ENCODE measurements at regions not wholly inside any gene's neighbourhood (a gene's known extent, or its start where the extent isn't known, plus 50 kb on each side); places are given as distances from the start of the nearest gene placed in this dataset.

DNA sequence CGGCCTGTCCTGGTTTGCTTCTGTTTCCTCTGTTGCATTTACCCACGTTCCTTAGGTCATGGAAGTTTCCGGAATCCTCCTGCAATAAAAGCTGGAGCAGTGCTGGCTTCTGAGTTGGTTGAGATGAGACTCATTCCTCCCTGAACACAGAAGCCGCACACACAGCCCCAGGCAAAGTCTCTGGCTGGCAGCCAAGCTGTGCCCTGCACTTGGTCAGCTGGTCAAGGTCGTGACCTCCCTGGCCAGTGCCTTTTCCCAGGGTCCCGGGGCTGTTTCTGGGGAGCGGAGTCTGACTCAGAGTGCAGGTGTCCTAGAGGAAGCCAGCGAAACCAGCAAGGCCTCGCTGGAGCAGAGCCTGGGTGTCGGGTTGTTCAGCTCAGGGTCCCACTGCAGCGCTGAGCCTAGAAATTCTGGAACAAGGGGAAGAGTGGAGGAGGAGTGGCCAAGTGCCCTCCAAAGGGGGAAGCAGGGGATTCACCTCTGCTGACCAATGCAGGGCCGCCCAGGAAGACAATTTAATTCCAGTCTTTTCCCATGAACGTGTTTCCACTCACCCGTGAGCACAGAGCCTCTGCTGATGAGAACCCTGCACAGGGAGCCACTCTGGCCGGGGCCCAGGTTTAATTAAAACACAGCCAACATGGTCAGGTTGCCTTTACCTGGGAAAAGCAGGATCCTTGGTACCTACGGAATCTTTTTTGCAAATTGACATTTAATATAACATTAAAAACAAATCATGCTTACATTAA, 245.5 kb upstream of the PPP2R2D start:
- no peak for DNase-seq

DNA sequence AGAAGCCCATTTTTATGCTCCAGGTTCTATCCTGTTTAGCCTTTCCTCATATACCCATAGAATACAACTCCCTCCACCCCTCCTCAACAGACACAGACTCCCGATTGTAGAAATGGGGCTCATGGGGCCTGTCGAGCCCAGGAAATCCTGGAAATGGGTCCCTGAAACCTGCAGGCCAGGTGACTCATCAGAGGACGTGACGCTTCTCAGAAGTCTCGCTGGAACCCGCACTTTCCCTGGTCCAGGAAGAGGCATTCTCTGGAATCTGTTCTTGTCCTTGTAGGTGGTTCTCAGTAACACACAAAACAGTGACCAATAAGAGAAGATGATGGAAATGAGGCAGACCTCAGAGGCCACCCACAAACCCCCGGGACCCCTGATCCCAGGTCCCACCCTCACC, 244.8 kb upstream of the PPP2R2D start:
- DNase-seq: no peak

GRCh38 chr10:131656431-131656841, 244.4 kb upstream of the PPP2R2D start:
- DNase-seq: no peak

- DNase-seq: no peak
Measured at GRCh38 chr10:131657318-131657984, 243.4 kb upstream of the PPP2R2D start.

GRCh38 chr10:131657985-131658330, 242.8 kb upstream of the PPP2R2D start:
- DNase-seq: no peak

GRCh38 chr10:131658476-131659110, 242.2 kb upstream of the PPP2R2D start:
- DNase-seq: no peak

GRCh38 chr10:131660427-131660826, 240.4 kb upstream of the PPP2R2D start:
- DNase-seq: no peak

GRCh38 chr10:131662851-131663250, 238.0 kb upstream of the PPP2R2D start:
- DNase-seq: no peak

DNA sequence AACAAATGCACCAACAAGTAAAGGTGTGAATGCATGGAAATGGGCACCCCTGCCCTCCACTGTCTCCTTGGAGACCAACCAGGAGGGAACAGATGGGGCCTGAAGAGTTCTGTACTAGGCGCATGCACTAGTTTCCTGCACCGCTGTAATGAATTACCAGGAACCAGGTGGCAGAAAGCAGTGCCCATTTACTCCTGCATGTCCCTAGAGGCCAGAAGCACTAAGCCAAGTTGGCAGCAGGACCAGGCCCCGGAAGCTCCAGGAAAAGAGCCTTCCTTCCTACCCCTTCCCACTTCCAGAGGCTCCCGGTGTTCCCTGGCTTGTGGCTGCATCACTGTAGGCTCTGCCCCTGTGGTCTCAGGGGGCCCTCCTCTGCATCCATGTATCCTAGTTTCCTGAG, 237.5 kb upstream of the PPP2R2D start:
- DNase-seq: no peak

DNA sequence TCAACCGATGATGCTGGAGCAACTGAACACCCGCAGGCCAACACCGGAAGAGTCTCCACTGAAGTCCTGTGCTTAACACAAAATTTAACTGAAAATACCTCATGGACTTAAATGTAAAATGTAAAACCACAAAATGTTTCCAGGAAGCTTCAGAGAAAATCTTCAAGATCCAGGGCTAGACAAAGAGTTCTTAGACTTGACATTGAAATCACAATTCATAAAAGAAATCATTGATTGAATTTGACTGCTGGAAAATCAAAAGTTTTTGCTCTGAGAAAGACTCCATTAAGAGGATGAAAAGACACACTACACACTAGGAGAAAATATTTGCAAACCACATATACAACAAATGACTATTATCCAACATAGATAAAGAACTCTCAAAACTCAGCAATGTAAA, 234.7 kb upstream of the PPP2R2D start:
- no peak for DNase-seq

DNA sequence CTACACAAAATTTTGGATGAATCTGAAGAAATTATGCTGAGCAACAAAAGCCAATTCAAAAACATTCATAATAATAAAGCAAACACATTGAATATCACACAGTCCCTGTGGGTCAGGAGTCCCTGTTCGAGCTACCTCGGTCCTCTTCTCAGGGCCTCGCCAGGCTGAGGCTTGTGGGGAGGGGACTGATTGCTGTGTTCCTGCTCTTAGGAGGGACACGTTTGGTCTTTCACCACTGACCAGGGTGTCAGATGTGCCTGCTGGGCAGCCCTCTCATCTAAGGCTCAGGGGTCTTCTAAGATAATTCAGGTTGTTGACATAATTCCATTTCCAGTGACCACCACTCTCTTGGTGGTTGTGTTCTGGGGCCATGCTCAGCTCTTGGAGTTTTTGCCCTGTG, 233.8 kb upstream of the PPP2R2D start:
- DNase-seq: no peak

- DNase-seq: no peak
Measured at GRCh38 chr10:131667561-131667960, 233.2 kb upstream of the PPP2R2D start.

DNA sequence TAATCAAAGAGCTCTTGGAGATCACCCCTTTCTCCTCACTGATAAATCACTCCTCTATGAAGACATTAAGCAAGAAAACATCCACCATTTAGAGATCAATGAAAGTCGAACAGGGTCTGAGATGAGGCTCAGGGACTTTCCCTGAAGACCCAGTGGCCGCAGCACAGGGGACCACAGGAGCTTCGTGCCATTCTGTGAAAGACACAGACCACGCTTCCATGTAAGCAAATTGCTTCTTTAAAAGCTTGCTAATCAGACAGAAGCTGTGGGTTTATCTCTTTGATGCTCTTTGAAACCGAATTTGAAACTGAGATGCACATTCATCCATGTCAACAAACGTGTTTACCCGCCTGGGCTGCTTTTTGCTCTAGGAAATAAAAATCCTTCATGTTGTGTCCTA, 231.9 kb upstream of the PPP2R2D start:
- no peak for DNase-seq

GRCh38 chr10:131669838-131670237, 231.0 kb upstream of the PPP2R2D start:
- DNase-seq: no peak

DNA sequence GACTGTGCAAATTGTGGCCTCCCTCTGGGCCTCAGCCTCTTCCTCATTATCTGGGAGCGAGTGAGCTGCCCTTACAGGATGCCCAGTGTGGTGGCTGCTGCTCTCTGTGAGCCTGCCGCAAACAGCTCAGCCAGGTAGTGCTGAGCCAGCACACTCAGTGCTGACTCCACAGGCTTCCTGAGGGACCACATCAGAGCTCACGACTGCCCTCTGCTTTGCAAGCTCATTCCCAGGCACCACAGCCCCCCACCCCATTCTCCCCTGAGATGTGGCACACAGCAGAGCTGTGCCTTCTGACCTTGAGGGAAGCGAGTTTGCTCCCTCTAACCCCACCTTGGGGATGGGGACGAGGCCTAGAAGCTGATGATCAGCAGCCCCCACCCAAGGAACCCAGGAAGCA, 230.5 kb upstream of the PPP2R2D start:
- no peak for DNase-seq

DNA sequence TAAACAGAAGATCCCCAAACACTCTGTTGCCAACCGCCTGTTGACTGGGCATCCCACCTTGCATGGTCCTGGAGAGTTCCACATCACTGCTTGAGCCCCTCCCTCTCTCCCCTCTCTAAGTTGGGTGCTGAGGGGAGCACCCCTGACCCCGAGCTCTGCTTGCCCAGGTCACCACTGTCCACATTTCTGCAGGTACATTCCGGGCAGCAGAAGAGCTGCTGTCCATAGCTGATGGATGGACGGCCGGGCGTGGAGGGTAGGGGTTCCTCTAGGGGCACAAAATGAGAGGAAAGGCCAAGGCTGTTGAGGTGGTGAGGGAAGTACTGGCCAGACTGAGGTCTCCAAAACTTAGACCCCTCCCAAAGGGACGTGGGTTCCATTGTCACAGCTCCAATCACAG, 227.4 kb upstream of the PPP2R2D start:
- DNase-seq: no peak

DNA sequence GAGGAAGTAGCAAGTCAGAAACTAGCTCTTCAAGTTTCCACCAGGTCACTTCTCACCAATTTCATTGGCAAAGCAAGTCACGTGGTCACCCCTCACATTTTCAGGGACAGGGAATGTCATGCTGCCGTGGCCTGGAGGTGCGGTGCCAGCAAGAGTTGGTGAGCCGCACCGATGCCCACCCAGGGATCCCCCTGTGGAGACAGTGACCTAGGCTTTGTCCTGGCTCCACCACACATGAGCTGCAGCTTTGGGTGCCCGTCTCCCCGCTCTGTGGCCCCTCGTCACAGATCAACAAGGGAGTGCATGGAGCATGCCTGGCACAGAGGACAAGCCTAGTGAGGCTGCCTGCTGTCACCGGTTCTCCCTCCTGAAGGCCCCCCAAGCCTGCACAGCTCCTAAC, 226.7 kb upstream of the PPP2R2D start:
- no peak for DNase-seq

- no peak for DNase-seq
Measured at GRCh38 chr10:131675104-131675503, 225.7 kb upstream of the PPP2R2D start.

GRCh38 chr10:131676046-131676799, 224.6 kb upstream of the PPP2R2D start:
- no peak for DNase-seq

GRCh38 chr10:131676800-131677421, 223.9 kb upstream of the PPP2R2D start:
- DNase-seq: no peak

GRCh38 chr10:131677671-131678070, 223.1 kb upstream of the PPP2R2D start:
- DNase-seq: no peak

DNA sequence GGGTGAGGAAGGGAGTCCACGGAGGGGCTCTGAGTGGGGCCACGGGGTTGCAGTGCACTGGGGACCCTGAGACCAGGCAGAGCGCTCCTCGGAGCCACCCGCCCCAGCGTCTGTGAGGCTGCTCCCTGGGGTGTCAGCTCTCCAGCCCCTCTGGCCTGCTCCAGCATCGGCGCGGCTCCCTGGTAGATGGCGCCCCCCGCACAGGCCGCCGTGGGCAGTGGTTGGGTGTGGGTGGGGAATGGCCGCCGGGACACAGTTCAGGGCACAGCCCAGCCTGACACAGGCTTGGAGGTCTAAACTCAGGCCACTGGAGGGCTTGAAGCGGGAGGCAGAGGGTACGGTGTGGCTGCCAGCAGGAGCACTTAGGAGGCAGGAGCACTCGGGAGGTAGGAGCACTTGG, 222.6 kb upstream of the PPP2R2D start:
- no peak for DNase-seq

GRCh38 chr10:131678613-131679012, 222.2 kb upstream of the PPP2R2D start:
- DNase-seq: no peak
